ENCODE measurements at regions not wholly inside any gene's neighbourhood (a gene's known extent, or its start where the extent isn't known, plus 50 kb on each side); places are given as distances from the start of the nearest gene placed in this dataset.

DNA sequence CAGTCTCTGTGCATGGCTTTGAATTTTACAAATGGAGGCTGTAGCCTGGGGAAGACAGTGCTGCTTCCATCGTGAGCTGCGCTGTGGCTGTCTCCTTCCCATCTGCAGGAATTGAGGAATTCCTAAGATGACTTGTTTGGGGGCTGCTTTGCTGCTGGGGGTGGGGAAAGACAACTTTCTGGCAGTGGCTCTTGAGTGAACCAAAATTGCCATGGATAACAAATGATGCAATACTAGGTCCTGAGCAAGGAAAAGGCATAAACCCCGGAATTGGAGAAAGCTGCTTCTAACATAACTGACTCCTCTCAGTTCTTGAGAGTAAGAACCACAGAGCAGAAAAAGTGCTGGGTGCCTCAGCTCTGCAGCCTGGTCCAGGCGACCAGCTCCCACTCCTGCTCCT lies 245.0 kb upstream of the RPL38 start:
- FAIRE-seq, result no peak

DNA sequence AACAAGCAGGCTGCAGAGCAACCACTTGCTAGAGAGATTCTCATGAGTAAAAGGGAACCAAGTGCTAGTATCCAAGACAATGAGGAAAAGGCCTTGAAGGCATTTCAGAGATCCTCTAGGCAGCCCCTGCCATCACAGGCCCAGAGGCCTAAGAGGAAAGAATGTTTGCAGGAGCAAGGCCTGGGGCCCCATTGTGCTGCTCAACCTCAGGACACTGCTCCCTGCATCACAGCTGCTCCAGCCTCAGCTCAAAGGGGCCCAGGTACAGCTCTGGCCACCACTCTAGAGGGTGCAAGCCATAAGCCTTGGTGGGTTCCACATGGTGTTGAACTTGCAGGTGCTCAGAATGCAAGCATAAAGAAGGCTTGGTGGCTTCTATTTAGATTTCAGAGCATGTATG lies 243.0 kb upstream of the RPL38 start:
- no peak for FAIRE-seq

DNA sequence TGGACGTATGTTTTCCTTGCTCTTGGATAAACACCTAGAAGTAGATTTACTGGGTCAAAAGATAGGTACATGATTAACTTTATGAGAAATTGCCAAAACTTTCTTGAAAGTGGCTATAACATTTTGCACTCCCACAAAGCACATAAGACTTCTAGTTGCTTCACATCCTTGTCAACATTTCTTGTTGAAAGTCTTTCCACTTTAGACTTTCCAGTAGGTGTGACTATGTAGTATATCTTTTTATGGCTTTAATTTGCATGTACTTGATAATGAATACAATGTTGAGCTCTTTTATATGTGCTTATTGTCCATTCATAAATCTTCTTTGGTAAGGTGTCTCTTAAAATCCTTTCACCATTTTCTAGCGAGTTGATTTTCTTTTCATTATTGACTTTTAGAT lies 241.2 kb upstream of the RPL38 start:
- FAIRE-seq, result no peak

DNA sequence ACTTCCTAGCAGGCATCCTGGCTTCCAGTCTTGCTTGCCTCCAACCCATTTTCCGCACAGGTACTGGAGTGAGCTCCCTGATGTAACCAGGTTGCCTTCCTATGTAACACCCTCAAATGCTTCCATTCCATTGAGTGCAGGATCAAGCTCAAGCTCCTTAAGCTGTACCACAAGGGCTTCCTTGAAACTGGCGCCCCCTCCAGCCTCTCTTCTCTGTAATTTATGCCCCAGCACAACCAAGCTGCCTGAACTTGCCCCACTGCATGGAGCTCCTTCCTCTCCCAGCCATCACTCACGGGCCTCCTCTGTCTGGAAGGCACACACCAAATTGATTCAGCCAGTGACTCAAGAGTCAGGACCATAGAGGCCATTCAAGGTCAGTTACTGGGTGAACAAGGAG lies 234.8 kb upstream of the RPL38 start:
- no peak for FAIRE-seq

DNA sequence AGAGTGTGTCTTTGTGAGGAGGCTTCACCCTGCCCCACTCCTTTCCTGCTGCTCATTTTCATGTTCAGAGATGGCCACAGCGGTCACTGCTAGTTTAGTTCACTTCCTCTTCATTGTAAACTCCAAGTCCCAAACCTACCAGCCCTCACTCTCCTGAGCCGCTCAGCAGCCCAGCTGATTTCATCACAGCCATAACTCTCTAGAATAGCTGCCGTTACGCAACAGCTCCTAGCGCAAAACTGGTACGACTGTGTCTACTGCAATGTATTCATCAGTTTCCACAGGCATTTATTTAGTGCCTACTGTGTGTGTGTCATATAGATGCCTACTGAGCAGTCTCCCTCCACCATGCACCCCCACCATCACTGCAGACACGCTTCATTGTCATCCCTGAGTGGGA lies 233.5 kb upstream of the RPL38 start:
- no peak for FAIRE-seq

DNA sequence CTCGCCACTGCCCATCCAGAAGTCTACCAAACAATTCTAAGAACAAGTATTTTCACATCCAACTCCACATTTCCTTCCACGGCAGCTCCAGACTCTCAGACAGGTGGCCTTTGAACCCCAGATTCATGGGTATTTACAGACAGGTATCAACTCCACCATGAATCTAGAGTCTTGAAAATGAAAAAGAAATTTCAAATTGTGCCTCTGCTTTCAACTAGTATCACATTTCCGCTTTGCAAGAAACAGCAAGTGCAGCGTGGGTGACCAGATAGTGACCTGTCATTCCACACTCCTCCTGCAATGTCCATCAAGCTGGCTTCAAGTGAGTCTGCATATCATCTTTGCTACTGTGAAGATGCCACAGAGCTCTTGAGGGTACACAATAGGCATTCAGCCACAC lies 232.4 kb upstream of the RPL38 start:
- no peak for FAIRE-seq

DNA sequence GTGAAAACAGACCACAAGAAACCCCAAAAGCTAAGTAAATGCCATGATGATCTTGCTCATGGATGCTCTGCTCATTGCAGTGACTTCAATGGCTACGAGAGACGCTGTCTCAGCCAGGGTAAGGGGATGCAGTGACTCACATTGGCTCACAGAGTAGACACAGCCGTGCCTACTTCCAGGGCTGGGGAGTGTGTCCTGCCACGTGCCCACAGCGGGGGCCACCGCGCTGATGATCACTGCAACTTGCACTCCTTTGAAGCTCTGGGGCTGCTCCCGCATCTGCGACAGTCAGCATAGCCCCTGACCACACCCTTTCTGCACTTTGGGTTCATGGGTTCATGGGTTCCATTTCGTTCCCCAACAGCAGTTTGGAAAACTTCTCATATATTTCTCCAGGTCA lies 231.4 kb upstream of the RPL38 start:
- no peak for FAIRE-seq

DNA sequence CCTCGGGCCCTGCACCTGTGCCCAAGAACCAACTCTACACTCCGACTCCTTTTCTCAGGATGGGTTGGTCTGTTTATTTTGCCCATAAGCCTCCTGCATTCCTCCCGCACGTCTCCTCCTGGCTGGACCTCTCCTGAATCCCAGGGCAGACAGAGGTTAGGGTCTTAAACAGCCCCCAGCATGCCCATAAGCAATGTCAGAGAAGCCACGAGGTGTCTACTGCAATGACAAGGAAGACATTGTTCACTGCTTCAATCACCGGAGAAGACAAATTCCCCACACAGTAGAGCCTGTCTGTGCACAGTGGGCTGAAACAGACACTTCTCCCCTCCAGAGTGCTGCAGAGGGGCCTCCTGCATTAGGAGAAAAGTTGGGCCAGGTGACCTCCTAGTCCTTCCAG lies 230.6 kb upstream of the RPL38 start:
- FAIRE-seq, result no peak

DNA sequence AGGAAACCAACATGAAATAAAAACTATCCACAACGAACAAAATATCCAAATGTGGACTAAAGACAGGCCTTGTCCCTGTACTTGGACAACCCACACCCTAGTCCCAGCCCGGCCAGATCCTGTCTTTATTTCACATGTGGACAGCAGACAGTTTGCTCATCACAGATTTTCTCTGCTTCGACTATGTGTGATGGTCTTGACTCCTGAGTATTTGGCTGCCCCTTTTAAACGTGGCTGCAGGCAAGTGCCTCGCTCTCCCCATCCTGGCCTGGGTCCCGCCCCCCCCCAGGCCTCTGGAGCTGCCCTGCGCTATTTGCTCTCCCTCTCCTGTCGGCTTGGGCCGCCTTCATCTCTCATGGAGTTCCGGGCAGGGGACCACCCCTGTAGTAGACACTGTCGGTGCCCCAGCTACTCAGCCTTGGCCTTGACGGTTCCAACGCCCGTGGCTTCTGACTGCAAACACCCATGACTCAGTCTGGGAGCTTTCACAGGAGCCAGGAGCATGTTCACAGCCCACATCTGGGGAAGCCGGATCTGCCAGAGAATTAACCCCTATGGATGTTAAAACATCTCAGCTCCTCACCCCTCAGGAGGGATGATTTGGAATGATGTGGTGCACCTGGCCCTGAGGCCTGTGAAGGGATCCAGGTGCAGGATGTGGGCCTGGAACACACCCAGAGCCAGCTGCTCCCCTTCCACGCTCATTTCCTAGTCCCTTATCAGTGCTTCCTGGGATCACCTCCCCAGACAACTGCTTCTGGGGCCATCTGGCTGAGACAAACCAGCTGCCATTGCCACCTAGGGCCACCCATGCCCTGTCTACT lies 229.7 kb upstream of the RPL38 start:
- FAIRE-seq, result no peak

DNA sequence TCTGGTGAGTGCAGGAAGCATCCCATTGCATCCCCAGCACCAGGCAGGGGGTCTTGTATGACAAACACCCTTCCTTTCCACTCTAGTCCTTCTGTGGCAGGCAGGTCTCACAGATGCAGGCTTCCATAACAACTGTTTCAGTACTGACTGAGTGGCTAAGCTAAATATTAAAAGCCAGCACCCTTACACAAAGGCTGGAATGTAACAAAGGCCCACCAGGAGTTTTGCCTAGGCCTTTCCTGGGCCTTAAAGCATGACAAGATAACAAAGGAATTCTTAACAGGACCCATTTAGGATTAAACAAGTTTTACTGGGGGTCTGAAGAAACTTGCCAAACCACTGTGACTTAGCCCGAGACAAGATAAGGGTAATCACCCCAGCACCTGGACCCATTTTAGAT lies 228.9 kb upstream of the RPL38 start:
- no peak for FAIRE-seq

DNA sequence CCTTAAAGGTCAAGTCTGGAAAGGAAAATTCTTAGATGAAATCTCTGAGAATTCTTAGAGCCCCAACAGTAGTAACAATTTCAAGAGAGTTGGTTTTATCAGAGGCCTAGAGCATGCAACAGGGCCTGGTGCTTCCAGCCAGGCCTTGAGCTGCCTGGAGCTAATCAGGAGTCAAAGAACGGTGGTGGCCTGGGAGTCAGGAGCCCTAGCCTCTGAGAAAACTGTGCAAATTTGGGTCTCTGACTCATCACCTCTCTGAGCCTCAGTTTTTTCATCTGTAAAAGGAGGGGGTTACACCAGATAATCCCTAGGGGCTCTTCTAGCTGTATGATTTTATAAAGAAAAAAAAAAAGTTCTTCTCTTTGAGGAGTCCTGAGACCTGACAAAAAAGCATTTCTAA lies 227.3 kb upstream of the RPL38 start:
- no peak for FAIRE-seq

DNA sequence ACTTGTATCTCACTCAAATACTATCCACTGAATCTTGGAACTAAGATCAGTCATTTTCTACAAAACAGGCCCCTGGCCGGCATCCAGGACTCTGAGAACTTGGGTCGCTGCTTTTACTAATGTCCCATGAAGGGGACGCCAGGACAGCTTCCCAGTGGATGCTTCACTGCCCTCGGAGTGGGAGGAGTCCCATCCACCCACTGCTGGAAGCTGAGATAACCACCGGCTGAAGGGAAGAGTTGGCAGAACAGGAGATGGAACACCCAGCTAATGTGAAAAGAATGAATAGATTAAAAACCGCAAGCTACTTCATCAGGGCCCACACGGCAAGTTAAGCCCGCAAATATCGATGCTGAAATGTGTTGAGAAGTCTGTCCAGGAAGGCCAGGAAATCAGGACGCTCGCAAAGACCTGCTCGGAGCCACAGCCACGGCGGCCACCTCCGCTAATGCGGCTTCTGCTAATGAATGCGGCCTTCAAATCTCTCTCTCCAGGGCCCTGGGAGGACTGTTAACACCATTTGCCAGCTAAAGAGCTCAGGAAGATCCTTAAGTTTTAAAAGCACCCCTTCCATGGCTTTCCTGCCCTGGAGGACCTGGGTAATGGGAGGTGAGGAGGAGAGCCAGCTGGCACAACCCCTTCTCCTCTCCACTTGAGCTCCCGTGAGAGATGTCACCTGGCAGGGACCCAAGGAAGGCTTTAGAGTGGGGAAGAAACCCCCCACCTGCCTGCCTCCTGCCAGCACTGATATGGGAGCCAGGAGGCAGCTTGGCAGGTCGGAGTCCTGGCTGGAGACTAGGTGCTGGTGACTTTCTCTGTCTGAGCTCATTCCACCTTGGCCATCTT lies 226.6 kb upstream of the RPL38 start:
- no peak for FAIRE-seq

DNA sequence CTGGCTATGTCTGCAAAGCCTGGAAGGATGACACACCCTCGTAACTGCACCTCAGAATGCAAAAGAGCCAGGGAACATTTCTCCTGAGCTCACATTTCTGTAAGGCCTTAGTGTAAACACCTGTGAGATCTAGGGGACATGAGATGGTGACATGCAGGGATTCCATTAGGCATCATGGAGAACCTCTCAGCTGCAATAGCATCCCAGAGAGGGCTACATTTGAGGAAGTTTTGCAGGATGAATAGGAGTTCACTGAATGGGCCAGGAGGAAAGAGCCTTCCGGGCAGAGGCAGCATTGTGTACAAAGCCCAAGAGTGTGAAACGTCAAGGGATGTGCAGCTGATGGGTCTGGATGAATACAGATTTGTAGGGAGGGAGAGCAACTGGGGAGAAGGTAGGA lies 223.0 kb upstream of the RPL38 start:
- FAIRE-seq, result no peak

DNA sequence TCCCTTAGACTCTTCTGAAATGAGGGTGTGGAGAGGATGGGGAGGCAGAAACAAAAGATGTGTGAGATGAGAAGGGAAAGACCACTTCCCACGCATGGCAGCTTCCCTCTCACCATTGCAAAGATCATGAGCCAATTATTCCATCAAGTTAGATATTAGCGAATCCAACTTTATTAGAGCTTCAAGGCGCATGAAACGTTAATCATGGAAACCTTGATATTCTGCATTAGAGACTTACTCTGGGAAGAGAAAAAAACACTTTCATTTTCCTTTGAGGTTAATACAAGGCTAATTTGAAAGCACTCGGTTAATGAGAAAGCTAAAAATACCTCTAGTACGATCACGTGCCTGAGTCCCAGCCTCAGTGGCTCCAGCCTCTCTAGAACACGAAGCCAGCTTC lies 220.6 kb upstream of the RPL38 start:
- FAIRE-seq, result no peak

DNA sequence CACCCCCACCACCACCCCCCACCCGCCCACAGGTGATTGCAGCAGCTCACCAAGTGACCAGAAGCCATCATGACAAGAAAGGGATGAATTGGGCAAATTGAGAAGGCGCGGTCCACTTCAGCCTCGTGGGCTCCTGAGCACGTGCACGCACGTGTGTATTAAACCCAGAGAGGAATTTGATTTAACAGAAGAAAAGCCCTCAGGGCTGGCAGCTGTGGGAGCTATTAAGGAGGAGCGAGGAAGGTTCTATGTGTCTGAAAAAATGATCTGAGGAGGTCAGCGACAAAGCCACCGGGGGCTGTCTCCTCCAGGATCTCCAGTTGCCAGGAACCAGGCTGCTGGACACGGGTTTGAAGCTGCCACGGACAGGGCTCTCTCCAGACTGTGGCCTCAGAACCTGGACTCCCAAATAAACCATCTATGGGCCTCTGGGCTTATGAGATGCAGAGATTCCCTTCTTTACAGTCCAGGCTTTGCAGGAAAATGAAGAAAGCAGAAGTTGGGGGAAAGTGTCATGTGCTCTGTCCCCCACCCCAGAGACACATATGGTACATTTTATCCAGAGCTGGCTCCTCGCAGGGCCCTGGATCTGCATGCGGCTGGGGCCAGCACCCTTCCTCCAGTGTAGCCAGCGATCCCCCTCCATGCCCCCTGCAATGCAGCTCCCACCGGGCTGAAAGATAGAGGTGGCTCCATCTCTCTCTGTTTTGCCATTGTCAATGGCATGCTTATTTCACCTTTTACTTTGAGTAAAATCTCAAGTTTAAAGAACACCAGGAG lies 219.7 kb upstream of the RPL38 start:
- FAIRE-seq, result no peak

DNA sequence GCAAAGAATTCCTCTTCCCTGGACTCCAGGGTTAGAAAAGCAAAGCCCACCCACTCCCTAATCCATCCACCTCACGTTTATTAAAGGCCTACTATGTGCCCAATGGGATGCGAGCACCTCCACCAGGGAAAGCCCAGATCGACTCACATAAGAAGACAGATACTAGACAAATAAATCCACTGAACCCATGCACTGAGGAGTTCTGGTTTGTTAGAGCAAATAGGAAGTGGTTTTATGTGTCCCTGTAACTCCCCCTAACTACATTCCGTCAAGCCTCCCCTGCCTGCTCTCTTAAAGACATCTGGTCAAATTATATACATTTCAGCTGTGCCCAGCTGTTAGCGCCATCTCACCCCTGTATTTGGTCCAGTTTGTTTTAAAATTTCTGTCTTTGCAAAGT lies 218.5 kb upstream of the RPL38 start:
- no peak for FAIRE-seq

DNA sequence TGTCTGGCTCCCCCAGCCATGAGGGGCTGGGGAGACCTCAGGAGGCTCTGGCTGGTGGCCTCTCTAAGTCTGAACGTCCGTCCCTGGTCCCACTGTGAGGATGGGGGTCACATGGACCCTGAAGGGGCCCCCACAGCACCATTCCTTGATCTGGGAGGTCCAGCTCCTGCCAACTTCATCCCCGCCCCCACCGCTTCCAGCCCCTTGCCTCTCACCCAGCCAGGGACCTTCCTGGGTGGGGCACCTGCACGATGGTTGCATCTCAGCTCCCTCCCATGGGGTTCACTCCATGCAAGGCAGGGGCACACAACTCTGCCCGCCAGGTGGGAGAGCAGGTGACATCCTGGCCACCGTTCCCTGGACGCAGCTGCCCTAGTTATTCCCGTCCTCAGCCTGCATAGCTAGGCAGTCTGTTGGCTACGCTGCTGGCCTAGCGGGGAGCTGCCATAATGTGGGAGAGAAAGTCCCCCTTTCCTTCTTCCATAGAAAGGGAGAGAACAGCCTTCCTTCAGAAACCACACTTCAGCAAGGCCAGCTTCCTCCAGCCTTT lies 217.9 kb upstream of the RPL38 start:
- no peak for FAIRE-seq

DNA sequence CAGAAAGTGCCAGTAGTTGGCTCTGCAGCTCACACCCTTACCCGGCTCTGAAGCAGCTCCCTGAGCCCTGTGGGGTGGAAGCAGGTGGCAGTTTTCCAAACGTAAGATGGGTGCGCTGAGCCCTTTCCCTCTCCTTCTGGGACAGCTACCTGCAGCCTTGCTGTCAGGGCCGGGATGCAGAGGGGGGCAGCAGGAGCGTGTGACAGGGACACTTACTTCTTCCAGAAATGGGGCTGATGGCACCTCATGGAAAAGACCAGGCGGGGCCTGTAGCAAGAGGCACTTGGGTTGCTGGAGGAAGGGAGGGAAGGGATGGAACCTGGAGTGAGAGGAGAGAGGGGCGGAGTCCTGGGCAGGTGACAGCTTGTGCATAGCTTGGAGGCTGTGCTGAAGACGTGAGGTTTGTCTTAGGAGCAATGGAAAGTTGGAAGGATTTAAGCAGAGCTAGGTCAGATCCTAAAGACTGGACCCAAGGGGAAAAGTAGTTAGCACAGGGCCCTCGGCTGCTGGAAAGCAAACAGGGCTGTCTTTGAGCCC lies 216.8 kb upstream of the RPL38 start:
- no peak for FAIRE-seq

DNA sequence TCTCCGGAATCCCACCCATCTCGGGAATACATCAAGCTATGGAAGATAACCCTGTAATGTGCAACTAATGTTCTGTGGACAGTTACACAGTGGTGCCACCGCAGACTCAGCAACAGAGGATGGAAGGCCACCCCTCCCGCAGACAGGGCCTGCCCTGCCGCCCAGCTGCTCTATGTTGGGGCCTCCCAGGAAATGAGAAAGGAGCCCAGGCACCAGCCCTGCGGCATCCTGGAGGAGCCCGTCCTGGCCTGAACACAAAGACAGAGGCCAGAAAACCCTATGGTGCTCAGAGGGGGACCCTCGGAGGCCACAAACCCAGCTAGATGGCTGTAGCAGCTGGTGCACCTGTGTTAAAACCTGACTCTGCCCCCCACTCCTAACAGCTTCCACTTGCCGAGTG lies 216.1 kb upstream of the RPL38 start:
- no peak for FAIRE-seq

DNA sequence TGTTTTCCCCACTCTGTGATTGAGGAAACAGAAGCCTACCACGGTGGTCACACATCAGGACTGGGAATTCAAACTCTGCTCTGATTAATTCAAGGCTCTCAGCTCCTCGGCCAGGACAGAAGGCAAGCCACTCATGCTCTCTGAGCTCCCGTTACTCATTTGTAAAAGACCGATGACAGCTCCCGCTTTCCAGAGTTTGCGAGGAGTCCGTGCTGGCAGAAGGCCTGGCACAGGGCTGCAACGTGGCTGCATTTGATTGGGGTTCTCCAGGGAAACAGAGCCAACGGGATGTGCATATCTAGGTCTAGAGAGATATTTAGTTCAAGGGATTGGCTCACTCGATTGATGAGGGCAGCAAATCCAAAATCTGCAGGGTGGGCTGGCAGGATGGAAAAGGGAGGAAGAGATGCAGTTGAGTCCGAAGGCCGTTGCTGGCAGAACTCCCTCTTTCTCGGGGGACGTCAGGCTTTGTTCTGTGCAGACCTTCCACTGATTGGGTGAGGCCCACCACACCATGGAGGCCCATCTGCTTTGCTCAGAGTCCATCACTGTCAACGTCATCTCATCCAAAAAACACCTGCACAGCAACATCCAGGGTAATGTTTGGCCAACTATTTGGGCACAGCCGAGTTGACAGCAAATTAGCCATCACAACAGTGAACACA lies 215.5 kb upstream of the RPL38 start:
- FAIRE-seq, result no peak

DNA sequence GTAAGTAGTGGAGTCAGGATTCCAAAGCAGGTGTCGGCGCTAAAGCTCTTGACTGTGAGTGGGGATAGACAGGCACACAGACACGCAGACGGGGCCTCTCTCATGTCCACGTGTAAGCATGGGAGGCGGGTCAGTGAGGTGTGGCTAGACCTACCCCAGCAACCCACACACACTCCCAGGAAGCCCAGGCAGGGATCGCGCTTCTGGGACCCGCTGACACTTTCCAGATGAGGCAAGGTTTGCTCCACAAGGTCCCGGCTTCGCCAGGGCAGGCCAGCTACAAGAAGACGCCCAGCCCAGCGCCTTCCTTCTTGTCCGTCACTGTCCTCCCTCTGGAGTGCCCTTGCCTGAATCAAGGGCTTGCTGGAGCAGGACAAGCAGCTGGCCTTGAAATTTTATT lies 213.8 kb upstream of the RPL38 start:
- no peak for FAIRE-seq

DNA sequence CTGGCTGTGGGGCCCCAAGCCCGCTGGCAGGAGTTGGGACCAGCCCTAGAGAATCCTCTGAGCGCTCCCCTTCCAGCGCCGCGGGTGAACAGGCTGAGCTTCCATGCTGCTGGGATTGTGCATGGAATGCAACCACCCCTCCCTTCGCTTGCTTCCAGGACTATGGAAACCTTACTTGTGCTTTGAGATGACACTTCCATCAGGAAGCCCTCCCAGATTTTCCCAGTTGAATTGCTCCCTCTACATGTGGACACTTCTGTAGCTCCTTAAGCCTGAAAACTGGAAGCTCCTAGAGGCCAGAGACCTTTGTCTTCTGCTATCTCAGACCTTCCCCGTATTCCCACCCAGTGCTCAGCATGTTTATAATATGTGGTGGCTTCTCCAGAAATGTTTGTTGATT lies 213.2 kb upstream of the RPL38 start:
- FAIRE-seq, result no peak

DNA sequence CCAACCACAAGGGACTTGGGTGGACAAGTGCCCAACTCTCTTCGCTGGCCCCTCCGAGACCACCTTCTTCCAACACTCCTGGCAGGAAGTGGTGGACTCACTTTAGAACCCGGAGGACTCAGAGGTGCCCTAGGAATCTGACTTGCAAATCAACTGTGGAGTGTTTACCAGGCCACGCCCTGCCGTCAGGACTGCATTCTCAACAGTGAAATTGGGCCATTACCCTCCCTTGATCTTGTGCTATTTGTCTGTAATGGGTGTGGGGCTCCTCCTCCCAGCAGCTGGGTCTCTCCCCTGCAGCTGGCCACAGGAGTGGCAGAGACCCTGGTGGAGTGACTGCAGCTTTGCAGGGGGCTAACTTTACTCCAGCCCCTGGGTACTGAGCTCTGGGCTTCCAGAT lies 212.2 kb upstream of the RPL38 start:
- FAIRE-seq, result no peak

All from islet of Langerhans (tissue), 1 donor.